Mesenchymal stem cell (in vitro differentiated cells and primary cell): ENCODE measurements at regions not wholly inside any gene's neighbourhood (a gene's known extent, or its start where the extent isn't known, plus 50 kb on each side); places are given as distances from the start of the nearest gene placed in this dataset.
A peak's percentile ranks its signal among the peaks of the same experiment; 100 is the strongest.

ENCODE experiments used
- DNase-seq: peaks from one replicate; pipeline ENCODE4 v3.0.0-alpha.2; 2013
- H2AFZ ChIP-seq: one replicate; pipeline ENCODE4 v1.6.1; 2013; ENCODE audit warnings: low read depth, mild to moderate bottlenecking, control low read depth, inconsistent platforms, low read length, moderate library complexity
- H2AK5ac ChIP-seq: 2 replicates; pipeline ENCODE4 v1.6.1; 2013; ENCODE audit warnings: low read length, moderate library complexity, mild to moderate bottlenecking, inconsistent platforms; ENCODE audit not compliant: severe bottlenecking
- H2BK120ac ChIP-seq: one replicate; pipeline ENCODE4 v1.6.1; 2013; ENCODE audit warnings: low read depth, mild to moderate bottlenecking, inconsistent platforms, low read length, moderate library complexity
- H2BK12ac ChIP-seq, 2 experiments: one replicate each; pipeline ENCODE4 v1.6.1; 2013; ENCODE audit warnings: inconsistent platforms in 2 of 2, low read length in 2 of 2, mild to moderate bottlenecking in 2 of 2, moderate library complexity in 2 of 2, control low read depth in 1 of 2
- H2BK15ac ChIP-seq: one replicate; pipeline ENCODE4 v1.6.1; 2013; ENCODE audit warnings: mild to moderate bottlenecking, low read depth, inconsistent platforms; ENCODE audit not compliant: poor library complexity, severe bottlenecking
- H2BK5ac ChIP-seq: 2 replicates; pipeline ENCODE4 v1.6.1; 2013; ENCODE audit warnings: low read depth, mild to moderate bottlenecking, low read length, control low read depth, inconsistent platforms; ENCODE audit not compliant: poor library complexity, severe bottlenecking
- H3K14ac ChIP-seq, 2 experiments: one replicate each; pipeline ENCODE4 v1.6.1; 2013; ENCODE audit warnings: inconsistent platforms in 2 of 2, low read length in 2 of 2, control low read depth in 1 of 2, mild to moderate bottlenecking in 1 of 2, moderate library complexity in 1 of 2
- H3K18ac ChIP-seq, 2 experiments: one replicate each; pipeline ENCODE4 v1.6.1; 2013; ENCODE audit warnings: inconsistent platforms in 2 of 2, low read length in 2 of 2, control low read depth in 1 of 2, low read depth in 1 of 2, mild to moderate bottlenecking in 1 of 2
- H3K23ac ChIP-seq, 2 experiments: one replicate each; pipeline ENCODE4 v1.6.1; 2013; ENCODE audit warnings: inconsistent platforms in 2 of 2, low read length in 2 of 2, mild to moderate bottlenecking in 2 of 2, moderate library complexity in 2 of 2, control low read depth in 1 of 2
- H3K27ac ChIP-seq: 2 replicates; pipeline ENCODE4 v1.5.1; 2013; ENCODE audit warnings: mild to moderate bottlenecking, moderate library complexity, low read length, control low read depth, inconsistent platforms; ENCODE audit not compliant: poor library complexity, severe bottlenecking
- H3K27me3 ChIP-seq, 2 experiments: 2 replicates each; pipeline versions ENCODE4 v1.6.1 to v1.7.0; 2013; ENCODE audit warnings: low read length in 2 of 2, mild to moderate bottlenecking in 2 of 2, moderate library complexity in 2 of 2, control low read depth in 1 of 2, inconsistent platforms in 1 of 2; ENCODE audit not compliant: control insufficient read depth in 1 of 2, insufficient read depth in 1 of 2
- H3K36me3 ChIP-seq, 2 experiments: 2 replicates each; pipeline versions ENCODE4 v1.6.1 to v1.7.0; 2013; ENCODE audit warnings: low read length in 2 of 2, control low read depth in 1 of 2, inconsistent platforms in 1 of 2, low read depth in 1 of 2, mild to moderate bottlenecking in 1 of 2; ENCODE audit not compliant: insufficient read depth in 2 of 2, control insufficient read depth in 1 of 2
- H3K4ac ChIP-seq, 2 experiments: one replicate each; pipeline ENCODE4 v1.6.1; 2013; ENCODE audit warnings: inconsistent platforms in 2 of 2, low read length in 2 of 2, mild to moderate bottlenecking in 2 of 2, moderate library complexity in 2 of 2, control low read depth in 1 of 2, low read depth in 1 of 2
- H3K4me1 ChIP-seq: 2 replicates; pipeline ENCODE4 v1.6.1; 2013; ENCODE audit warnings: low read depth, low read length, control low read depth; ENCODE audit not compliant: control insufficient read depth, insufficient read depth
- H3K4me2 ChIP-seq: 2 replicates; pipeline ENCODE4 v1.6.1; 2013; ENCODE audit warnings: low read length, mild to moderate bottlenecking, inconsistent platforms; ENCODE audit not compliant: poor library complexity, severe bottlenecking
- H3K4me3 ChIP-seq, 2 experiments: 2 replicates each; pipeline versions ENCODE4 v1.5.1 to v1.7.0; 2013; ENCODE audit warnings: low read length in 2 of 2, mild to moderate bottlenecking in 2 of 2, control low read depth in 1 of 2, low read depth in 1 of 2; ENCODE audit not compliant: insufficient read depth in 1 of 2
- H3K79me1 ChIP-seq: replicated peaks from 2 replicates; pipeline ENCODE4 v1.6.1; 2013; ENCODE audit warnings: mild to moderate bottlenecking, control low read depth, low read length, inconsistent platforms; ENCODE audit not compliant: poor library complexity, severe bottlenecking
- H3K9ac ChIP-seq: 2 replicates; pipeline ENCODE4 v1.7.0; 2013; ENCODE audit warnings: mild to moderate bottlenecking, low read length, moderate library complexity
- H3K9me3 ChIP-seq: 2 replicates; pipeline ENCODE4 v1.7.0; 2013; ENCODE audit warnings: mild to moderate bottlenecking, low read length; ENCODE audit not compliant: control insufficient read depth
- H4K8ac ChIP-seq: one replicate; pipeline ENCODE4 v1.6.1; 2013; ENCODE audit warnings: inconsistent platforms, mild to moderate bottlenecking, low read length, moderate library complexity
- H4K91ac ChIP-seq: one replicate; pipeline ENCODE4 v1.6.1; 2013; ENCODE audit warnings: mild to moderate bottlenecking, low read length, inconsistent platforms
- WGBS: methylation state at CpG from one replicate; pipeline ENCODE4 v1.1.7; 2013; ENCODE audit warnings: mixed read lengths; 5-methylcytosine and 5-hydroxymethylcytosine counted together

DNA sequence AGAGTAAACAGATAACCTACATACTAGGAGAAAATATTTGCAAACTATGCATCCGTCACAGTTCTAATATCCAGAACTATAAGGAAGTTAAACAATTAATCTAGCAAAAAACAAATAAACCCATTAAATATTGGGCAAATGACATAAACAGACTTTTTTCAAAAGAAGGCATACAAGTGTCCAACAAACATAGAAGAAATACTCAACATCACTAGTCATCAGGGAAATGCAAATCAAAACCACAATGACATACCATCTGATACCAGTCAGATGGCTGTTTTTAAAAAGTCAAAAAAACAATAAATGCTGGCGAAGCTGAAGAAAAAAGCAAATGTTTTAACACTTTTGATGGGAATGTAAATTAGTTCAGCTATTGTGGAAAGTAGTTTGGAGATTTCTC, 1117.7 kb upstream of the MAP3K7 start:
- H2BK12ac ChIP-seq: no peak overlapping the region
- H3K79me1 ChIP-seq: no peaks in the 10 kb centered on the region
- H3K27me3 ChIP-seq: no peaks in the 10 kb centered on the region
- H2AFZ ChIP-seq: no peak overlapping the region
- no peaks in the 10 kb centered on the region for H3K9me3 ChIP-seq
- WGBS: 10% methylated on average over 1 of the region's 2 CpGs
- H3K36me3 ChIP-seq: no peaks in the 10 kb centered on the region
- H2BK15ac ChIP-seq: no peak overlapping the region
- H2BK5ac ChIP-seq: no peak overlapping the region
- H3K4me1 ChIP-seq: no peaks in the 10 kb centered on the region
- no peak overlapping the region for H3K4ac ChIP-seq
- H3K27ac ChIP-seq: no peak overlapping the region
- H4K91ac ChIP-seq: no peak overlapping the region
- H4K8ac ChIP-seq: no peak overlapping the region
- H3K4me3 ChIP-seq: no peak overlapping the region
- H2AK5ac ChIP-seq: no peak overlapping the region
- no peak overlapping the region for H3K9ac ChIP-seq
- no peak overlapping the region for H3K14ac ChIP-seq
- no peak overlapping the region for H2BK120ac ChIP-seq
- no peak overlapping the region for H3K4me2 ChIP-seq
- no peak overlapping the region for H3K18ac ChIP-seq
- peak; percentile 78 for DNase-seq
- no peak overlapping the region for H3K23ac ChIP-seq

DNA sequence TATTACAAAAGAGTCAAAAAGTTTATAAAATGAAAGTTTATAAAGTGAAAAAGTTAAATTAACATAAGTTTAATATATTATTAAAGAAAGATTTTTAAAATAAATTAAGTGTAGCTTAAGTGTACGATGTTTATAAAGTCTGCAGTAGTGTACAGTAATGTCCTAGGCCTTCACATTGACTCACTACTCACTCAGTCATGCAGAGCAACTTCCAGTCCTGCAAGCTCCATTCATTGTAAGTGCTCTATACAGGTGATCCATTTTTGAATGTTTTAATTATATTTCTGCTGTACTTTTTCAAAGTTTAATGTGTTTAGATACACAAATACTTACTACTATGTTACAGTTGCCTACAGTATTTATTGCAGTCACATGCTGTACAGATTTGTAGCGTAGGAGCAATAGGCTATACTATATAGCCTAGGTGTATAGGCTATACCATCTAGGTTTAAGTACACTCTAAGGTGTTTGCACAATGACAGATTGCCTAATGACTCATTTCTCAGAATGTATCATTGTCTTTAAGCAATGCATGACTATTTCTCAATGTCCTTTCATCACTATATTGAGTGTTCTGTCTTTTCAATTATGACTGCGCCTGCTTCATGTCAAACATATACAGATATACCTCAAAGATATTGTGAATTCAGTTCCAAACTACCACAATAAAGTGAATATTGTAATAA, 1110.3 kb upstream of the MAP3K7 start:
- H3K14ac ChIP-seq: no peak overlapping the region

DNA sequence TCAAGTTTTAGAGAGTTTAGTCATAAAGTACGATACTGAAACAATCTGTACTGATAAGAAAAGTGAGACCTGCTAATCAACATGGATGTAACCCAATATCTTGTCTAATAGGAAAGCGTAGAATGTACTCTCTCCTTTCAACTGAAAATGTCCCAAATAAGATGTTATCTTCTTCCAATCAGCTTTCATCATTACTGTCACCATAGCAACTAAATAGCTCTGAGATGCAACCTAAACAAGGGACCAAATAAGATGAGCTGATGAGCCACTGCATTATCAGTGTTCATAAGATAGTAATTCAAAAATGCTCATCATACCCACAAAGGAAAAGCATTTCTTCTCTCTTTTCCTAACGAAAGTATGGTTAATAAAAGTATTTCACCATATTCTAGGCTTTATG, 1108.3 kb upstream of the MAP3K7 start:
- no peak overlapping the region for H3K18ac ChIP-seq
- no peaks in the 10 kb centered on the region for H3K4me1 ChIP-seq
- no peaks in the 10 kb centered on the region for H3K36me3 ChIP-seq
- no peak overlapping the region for H2BK12ac ChIP-seq
- H3K4me2 ChIP-seq: no peak overlapping the region
- H3K9me3 ChIP-seq: no peaks in the 10 kb centered on the region
- H3K79me1 ChIP-seq: no peaks in the 10 kb centered on the region
- no peak overlapping the region for H2AK5ac ChIP-seq
- WGBS: 100% methylated on average over 2 of the region's 3 CpGs
- no peak overlapping the region for H4K8ac ChIP-seq
- no peak overlapping the region for H3K14ac ChIP-seq
- no peak overlapping the region for H3K4ac ChIP-seq
- H2AFZ ChIP-seq: no peak overlapping the region
- H3K23ac ChIP-seq: no peak overlapping the region
- no peak overlapping the region for H2BK15ac ChIP-seq
- no peak for DNase-seq
- no peak overlapping the region for H2BK5ac ChIP-seq
- H3K9ac ChIP-seq: no peak overlapping the region
- no peak overlapping the region for H4K91ac ChIP-seq
- H3K27me3 ChIP-seq: no peaks in the 10 kb centered on the region
- no peak overlapping the region for H3K4me3 ChIP-seq
- no peak overlapping the region for H2BK120ac ChIP-seq
- no peak overlapping the region for H3K27ac ChIP-seq

More for the DNA sequence above, 1110.3 kb upstream of the MAP3K7 start:
- Histone ChIP-seq H3K4ac (no peak overlapping the region), H2BK120ac (no peak overlapping the region), H4K91ac (no peak overlapping the region), H3K4me2 (no peak overlapping the region), H3K27me3 (no peaks in the 10 kb centered on the region), H2AFZ (no peak overlapping the region), H3K36me3 (no peaks in the 10 kb centered on the region), H3K23ac (no peak overlapping the region), H4K8ac (no peak overlapping the region), H2BK12ac (no peak overlapping the region), H2BK15ac (no peak overlapping the region), H3K27ac (no peak overlapping the region), H2AK5ac (no peak overlapping the region), H3K4me3 (no peak overlapping the region), H3K18ac (no peak overlapping the region), H3K4me1 (no peaks in the 10 kb centered on the region), H3K9me3 (no peaks in the 10 kb centered on the region), H2BK5ac (no peak overlapping the region), H3K9ac (no peak overlapping the region), H3K79me1 (no peaks in the 10 kb centered on the region)
- 100% methylated on average over 1 of the region's 3 CpGs for WGBS
- DNase-seq: no peak

DNA sequence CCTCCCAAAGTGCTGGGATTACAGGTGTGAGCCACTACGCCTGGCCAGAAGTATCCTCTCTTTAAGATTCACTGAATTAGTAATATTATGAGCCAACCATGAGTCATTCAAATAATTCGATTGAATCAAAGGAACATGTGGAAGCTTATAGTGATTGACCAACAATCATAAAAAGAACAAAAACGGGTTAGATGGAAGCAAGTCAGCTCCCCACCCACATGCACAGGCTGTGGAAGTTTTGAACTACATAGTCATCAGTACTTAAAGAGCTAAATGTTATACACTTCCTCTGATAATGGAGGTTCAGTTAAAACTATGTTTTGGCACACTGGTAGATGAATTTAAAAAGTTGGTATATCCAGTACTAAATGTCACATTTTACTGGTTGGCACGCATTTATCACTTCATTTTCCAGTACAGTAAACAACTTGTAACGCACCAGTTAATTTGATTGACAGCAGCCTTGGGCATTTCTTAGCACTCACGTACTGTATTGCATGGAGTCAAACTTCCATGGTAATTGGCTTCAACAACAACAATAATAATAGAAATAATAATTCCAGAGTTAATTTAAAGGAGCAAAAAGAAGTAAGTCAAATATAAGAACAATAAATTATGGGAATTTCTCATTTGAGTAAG, 1107.3 kb upstream of the MAP3K7 start:
- H2BK15ac ChIP-seq: no peak overlapping the region
- no peaks in the 10 kb centered on the region for H3K9me3 ChIP-seq
- no peak overlapping the region for H3K23ac ChIP-seq
- no peak overlapping the region for H4K8ac ChIP-seq
- H3K36me3 ChIP-seq: no peaks in the 10 kb centered on the region
- no peak overlapping the region for H4K91ac ChIP-seq
- H2BK5ac ChIP-seq: no peak overlapping the region
- H3K14ac ChIP-seq: no peak overlapping the region
- H2AFZ ChIP-seq: no peak overlapping the region
- H3K27me3 ChIP-seq: no peaks in the 10 kb centered on the region
- no peak overlapping the region for H3K4ac ChIP-seq
- WGBS: 57% methylated on average over 1 of the region's 6 CpGs
- no peak overlapping the region for H2BK12ac ChIP-seq
- no peak overlapping the region for H2AK5ac ChIP-seq
- H3K9ac ChIP-seq: no peak overlapping the region
- H2BK120ac ChIP-seq: no peak overlapping the region
- H3K18ac ChIP-seq: no peak overlapping the region
- DNase-seq: no peak
- H3K27ac ChIP-seq: no peak overlapping the region
- no peak overlapping the region for H3K4me2 ChIP-seq
- no peaks in the 10 kb centered on the region for H3K79me1 ChIP-seq
- no peaks in the 10 kb centered on the region for H3K4me1 ChIP-seq
- H3K4me3 ChIP-seq: no peak overlapping the region
